KMS-11 (cell line): ENCODE measurements at regions not wholly inside any gene's neighbourhood (a gene's known extent, or its start where the extent isn't known, plus 50 kb on each side); places are given as distances from the start of the nearest gene placed in this dataset.

Experiments
- H2AFZ ChIP-seq: fragments of 200-600 bp; sonication (generic); 2 replicates; pipeline ENCODE4 v1.6.1; 2016; ENCODE audit warnings: antibody characterized with exemption, mixed run types, low read depth
- H3K27ac ChIP-seq: fragments of 200-600 bp; sonication (generic); 2 replicates; pipeline ENCODE4 v1.6.1; 2016; ENCODE audit warnings: mild to moderate bottlenecking, mixed run types
- H3K27me3 ChIP-seq: fragments of 200-600 bp; sonication (generic); 2 replicates; pipeline ENCODE4 v1.6.1; 2017; ENCODE audit warnings: mild to moderate bottlenecking, low read depth, mixed run types, moderate library complexity; ENCODE audit not compliant: insufficient read depth
- H3K36me3 ChIP-seq: fragments of 200-600 bp; sonication (generic); 2 replicates; pipeline ENCODE4 v1.6.1; 2017; ENCODE audit warnings: mild to moderate bottlenecking, mixed run types; ENCODE audit not compliant: insufficient read depth
- H3K4me1 ChIP-seq: fragments of 200-600 bp; sonication (generic); 2 replicates; pipeline ENCODE4 v1.6.1; 2016; ENCODE audit warnings: mild to moderate bottlenecking, low read depth, mixed run types; ENCODE audit not compliant: poor library complexity, severe bottlenecking
- H3K4me2 ChIP-seq: fragments of 200-600 bp; sonication (generic); 2 replicates; pipeline ENCODE4 v1.7.0; 2016; ENCODE audit warnings: mild to moderate bottlenecking, mixed run types
- H3K4me3 ChIP-seq: fragments of 200-600 bp; sonication (generic); IDR thresholded peaks from 2 replicates; pipeline ENCODE4 v1.6.1; 2017; ENCODE audit warnings: low read depth, low read length, mixed read lengths; ENCODE audit not compliant: insufficient read depth
- H3K79me2 ChIP-seq: fragments of 200-600 bp; sonication (generic); 2 replicates; pipeline ENCODE4 v1.6.1; 2016; ENCODE audit warnings: low read depth, mixed run types; ENCODE audit not compliant: insufficient read depth
- H3K9ac ChIP-seq: fragments of 200-600 bp; sonication (generic); 2 replicates; pipeline ENCODE4 v1.6.1; 2016; ENCODE audit warnings: mild to moderate bottlenecking, mixed run types
- H4K20me1 ChIP-seq: fragments of 200-600 bp; sonication (generic); 2 replicates; pipeline ENCODE4 v1.6.1; 2016; ENCODE audit warnings: mild to moderate bottlenecking, mixed run types; ENCODE audit not compliant: insufficient read depth
- CTCF ChIP-seq: fragments of 200-600 bp; sonication (generic); conservative IDR thresholded peaks from 2 replicates; pipeline ENCODE4 v1.6.1; 2017; ENCODE audit warnings: low read depth, mild to moderate bottlenecking, antibody characterized with exemption, low read length, moderate library complexity, mixed read lengths

GRCh38 chr11:15738931-15739330, 617.4 kb downstream of the SOX6 start:
- Histone ChIP-seq H3K4me1 (no peaks in the 10 kb centered on the region), H3K27me3 (no peaks in the 10 kb centered on the region)

GRCh38 chr11:15742626-15743519, 613.5 kb downstream of the SOX6 start:
- H4K20me1 ChIP-seq: no peaks in the 10 kb centered on the region
- H3K4me3 ChIP-seq: no peak overlapping the region
- no peaks in the 10 kb centered on the region for H3K36me3 ChIP-seq
- H3K27ac ChIP-seq: no peak overlapping the region
- no peak overlapping the region for H3K4me2 ChIP-seq
- TF ChIP-seq CTCF: no peak
- no peaks in the 10 kb centered on the region for H3K79me2 ChIP-seq
- no peak overlapping the region for H2AFZ ChIP-seq
- no peaks in the 10 kb centered on the region for H3K27me3 ChIP-seq
- no peaks in the 10 kb centered on the region for H3K4me1 ChIP-seq
- no peak overlapping the region for H3K9ac ChIP-seq

More at GRCh38 chr11:15738931-15739330, 617.4 kb downstream of the SOX6 start:
- Histone ChIP-seq H3K4me2 (no peak overlapping the region), H4K20me1 (no peaks in the 10 kb centered on the region), H3K36me3 (no peaks in the 10 kb centered on the region), H3K27ac (no peak overlapping the region), H3K9ac (no peak overlapping the region), H3K4me3 (no peak overlapping the region), H2AFZ (no peak overlapping the region), H3K79me2 (no peaks in the 10 kb centered on the region)
- TF ChIP-seq CTCF: no peak

GRCh38 chr11:15744693-15745092, 611.7 kb downstream of the SOX6 start:
- H4K20me1 ChIP-seq: no peaks in the 10 kb centered on the region
- no peak overlapping the region for H3K27ac ChIP-seq
- no peaks in the 10 kb centered on the region for H3K27me3 ChIP-seq
- no peaks in the 10 kb centered on the region for H3K36me3 ChIP-seq
- no peak overlapping the region for H3K4me3 ChIP-seq
- H3K4me1 ChIP-seq: no peaks in the 10 kb centered on the region
- H3K9ac ChIP-seq: no peak overlapping the region
- no peak for TF ChIP-seq CTCF
- H3K4me2 ChIP-seq: no peak overlapping the region
- H2AFZ ChIP-seq: no peak overlapping the region
- H3K79me2 ChIP-seq: no peaks in the 10 kb centered on the region

GRCh38 chr11:15745266-15745665, 611.1 kb downstream of the SOX6 start:
- no peaks in the 10 kb centered on the region for H3K27me3 ChIP-seq
- H3K79me2 ChIP-seq: no peaks in the 10 kb centered on the region
- no peak for TF ChIP-seq CTCF
- H3K4me1 ChIP-seq: no peaks in the 10 kb centered on the region
- H3K4me3 ChIP-seq: no peak overlapping the region
- H3K9ac ChIP-seq: no peak overlapping the region
- H3K27ac ChIP-seq: no peak overlapping the region
- no peaks in the 10 kb centered on the region for H4K20me1 ChIP-seq
- no peaks in the 10 kb centered on the region for H3K36me3 ChIP-seq
- H3K4me2 ChIP-seq: no peak overlapping the region
- no peak overlapping the region for H2AFZ ChIP-seq
